Posterior vena cava (tissue), 2 donors: ENCODE measurements at regions not wholly inside any gene's neighbourhood (a gene's known extent, or its start where the extent isn't known, plus 50 kb on each side); places are given as distances from the start of the nearest gene placed in this dataset.

Experiments used
- DNase-seq: peaks from one replicate; pipeline ENCODE4 v3.0.0-alpha.2; 2020; ENCODE audit warnings: low spot score
- intact Hi-C, 2 donors: fragments of 100-400 bp; cut with DNase I; formaldehyde crosslinking; loops; one replicate each; pipeline versions ENCODE4 v1.14.1 to v1.14.2; 2022 to 2023
- donor health status: DM: yes; HTN: yes; CAD: no.
- donor health status: DM: yes; HTN: yes; CAD: no.

DNA sequence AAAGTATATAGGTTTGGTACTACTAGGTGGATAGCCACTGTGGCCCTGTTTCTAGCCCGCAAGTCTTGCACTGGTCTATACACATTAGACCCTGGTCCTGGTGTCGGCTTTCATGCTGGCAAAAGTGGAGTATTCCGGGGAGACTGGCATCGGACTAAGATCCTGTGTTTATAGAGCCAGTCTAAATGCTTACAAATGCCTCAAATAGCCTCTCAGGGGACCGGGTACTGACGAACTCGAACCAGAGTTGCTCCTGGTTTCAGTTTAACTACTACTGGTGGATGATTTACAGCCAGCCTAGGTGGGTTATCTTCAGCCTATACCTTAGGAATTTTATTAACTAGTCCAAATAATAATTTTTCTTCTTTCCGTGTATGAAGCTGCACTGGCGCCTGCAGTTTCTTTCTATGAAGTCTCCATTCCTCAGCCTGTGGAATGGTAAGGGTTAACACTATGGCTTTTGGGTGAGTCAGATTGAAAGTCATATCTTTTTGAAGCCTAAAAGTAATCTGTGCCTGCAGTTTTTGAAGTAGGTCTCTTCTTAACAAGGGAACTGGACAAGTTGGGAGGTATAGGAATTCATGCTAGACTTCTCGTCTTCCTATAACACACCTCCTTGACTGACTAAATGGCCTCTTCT is 51.3 kb downstream of the OR10H4 start:
- intact Hi-C loops, result no loop called here
- no peak for DNase-seq

DNA sequence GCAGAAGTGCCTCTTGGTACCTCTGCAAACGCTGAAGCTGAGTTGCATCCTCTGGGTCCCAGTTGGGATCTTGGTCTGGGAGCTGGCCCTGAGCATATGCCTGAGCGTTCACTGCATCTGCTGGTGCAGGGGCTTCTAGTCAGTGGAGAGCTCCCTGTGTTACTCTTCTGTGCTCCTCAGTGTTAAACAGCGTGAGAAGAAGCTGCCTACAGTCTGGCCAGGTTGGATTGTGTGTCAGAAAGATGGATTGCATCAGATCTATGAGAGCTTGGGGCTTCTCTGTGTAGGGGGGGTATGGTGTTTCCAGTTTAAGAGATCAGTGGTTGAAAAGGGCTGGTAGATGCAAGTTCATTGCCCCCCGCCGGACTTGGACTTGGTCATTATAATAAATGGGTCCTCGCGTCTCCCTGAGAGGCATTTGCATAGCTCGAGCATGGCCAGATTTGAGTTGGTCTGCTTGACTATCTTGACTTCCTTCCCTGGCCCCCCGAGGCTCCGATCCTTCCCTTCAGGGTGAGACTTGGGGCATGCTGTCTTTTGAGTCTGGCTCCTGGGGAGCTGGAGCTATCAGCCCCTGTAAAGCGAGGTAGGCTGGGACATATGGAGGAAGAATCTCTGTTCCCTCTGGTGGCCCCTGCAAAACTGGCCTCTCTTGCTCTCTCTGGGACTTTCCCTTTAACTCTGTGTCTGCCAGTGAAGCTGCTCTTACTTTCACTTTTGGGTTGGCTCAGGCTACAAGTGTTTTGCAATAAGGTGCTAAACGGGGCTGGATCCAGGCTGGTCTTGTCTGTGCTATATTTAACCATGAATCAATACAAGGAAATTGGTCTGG is 52.9 kb downstream of the OR10H4 start:
- intact Hi-C loops, result no loop called here
- no peak for DNase-seq

DNA sequence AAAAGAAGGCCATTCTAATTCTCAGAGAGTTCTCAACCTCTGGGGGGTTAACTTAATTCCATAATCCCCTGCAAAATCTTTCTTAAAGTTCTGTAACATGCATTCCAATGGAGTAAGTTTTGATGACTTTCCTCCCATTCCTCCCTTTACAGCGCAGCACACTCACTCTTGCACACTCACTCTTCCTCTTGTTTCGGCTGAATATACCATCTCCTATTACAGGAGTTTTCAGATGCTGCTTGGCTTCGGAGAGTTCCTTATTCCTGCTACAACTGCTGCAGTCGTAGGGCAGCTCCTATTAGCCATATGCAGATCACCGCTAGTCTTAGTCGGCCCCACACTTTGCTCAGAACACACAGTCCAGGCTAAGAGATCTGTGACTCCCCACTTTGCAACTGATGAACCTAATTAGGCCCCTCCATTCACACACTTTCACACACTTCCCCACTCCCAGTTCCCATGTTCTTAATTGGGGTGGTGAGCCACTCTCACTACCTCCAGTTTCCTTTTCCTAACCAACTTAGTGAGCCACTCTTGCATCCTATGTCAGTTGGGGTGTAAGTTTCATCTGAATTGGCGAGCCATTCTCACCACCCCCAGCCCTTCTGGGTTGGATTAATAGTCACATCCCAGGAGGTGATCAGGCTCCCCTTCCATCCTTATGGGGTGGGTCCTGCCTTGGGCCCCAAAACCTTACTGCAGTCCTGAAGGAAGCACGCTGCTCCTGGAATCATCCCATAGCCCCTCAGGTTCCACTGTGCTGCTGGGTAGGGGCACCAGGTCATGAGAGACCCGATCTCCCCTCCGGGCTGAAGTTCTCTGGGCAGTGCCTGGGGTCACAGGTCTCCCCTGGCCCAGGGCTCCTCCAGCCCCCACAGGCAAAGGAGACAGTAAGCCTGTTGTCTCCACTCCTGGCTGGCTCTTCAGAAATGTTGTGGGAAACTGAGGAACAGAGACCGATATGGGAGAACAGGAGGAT is 53.9 kb downstream of the OR10H4 start:
- no peak for DNase-seq
- intact Hi-C loops, result no loop called here

DNA sequence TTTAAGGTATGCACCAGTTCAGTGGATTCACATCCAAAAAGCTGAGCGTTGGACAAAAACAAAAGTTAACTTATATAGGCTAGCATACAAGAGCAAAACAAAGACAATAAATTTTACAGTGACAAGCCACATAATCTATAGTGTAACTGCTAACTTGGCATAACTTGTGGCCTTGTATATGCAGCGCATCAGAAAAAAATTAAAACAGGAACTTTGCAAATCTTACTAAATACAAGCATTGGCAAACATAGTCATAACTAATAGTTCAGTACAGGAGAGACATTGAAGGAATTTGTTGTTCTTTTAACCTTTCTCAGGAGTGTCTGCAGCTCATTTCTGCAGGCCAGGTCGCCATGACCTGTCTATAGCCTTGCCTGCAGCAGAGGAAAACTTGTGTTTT is 54.6 kb downstream of the OR10H4 start:
- intact Hi-C loops, result no loop called here
- no peak for DNase-seq

DNA sequence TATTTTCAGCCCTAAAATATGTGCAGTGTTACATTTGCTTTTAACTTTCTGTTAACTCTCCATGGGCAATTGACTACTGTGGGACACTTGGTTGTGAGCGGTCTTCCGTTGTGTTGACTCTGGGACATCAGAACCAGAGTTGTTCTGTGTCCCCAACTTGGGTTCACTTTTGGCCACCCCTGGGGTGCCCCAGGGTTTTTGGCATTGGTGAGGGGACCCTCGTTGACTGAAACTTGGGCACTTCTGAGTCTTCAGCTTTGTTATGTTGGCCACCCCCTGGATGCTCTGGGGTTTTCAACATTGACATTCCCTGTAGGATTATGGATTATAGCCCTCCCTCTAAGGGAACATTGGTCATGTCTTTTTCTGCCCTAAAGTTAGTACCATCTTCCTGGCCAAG is 57.1 kb downstream of the OR10H4 start:
- intact Hi-C loops, result no loop called here
- no peak for DNase-seq

DNA sequence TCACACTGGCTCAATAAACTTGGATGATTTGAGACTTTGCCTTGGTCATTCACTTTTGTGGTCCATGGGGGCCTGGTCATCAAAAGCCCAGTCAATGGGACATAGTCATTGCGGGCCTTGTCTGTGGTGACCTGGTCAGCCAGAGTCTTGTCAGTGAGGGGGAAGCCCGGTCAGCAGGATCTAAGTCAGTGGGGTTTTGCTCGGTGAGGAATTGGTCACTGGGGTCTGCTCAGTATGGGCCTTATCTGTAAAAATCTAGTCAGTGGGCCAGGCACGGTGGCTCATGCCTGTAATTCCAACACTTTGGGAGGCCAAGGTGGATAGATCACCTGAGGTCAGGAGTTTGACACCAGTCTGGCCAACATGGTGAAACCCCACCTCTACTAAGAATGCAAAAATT is 63.7 kb upstream of the TPM4 start:
- DNase-seq, result peak; percentile 41

DNA sequence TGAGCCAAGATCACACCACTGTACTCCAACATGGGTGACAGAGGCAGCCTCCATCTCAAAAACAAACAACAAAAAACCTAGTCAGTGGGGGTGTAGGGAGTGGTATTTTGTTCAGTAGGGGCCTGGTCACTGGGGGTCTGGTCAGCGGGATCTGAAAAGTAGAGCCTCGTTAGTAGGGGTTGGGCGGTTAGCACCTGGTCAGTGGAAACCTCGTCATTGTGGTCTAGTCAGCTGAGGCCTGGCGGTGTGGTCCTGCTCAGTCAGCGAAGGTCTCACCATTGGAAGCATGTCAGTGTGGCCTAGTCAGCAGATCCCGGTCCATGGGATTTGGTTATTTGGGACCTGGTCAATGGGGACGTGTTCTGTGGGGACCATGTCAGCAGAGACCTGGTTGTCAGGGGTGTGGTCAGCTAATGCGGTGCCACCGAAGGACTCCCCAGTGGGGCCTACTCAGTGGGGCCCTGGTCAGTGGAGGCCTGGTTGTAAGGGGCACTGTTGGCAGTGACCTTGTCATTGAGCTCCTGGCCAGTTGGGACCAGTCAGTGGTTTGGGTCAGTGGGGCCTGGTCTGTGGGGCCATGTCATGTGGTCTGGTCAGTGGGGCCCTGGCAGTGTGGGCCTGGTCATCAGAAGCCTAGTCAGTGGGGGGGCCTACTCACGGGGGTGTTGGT is 63.0 kb upstream of the TPM4 start:
- DNase-seq, result peak; percentile 63
- intact Hi-C loops, result no loop called here

More for the DNA sequence above, 63.7 kb upstream of the TPM4 start:
- intact Hi-C loops, result no loop called here

DNA sequence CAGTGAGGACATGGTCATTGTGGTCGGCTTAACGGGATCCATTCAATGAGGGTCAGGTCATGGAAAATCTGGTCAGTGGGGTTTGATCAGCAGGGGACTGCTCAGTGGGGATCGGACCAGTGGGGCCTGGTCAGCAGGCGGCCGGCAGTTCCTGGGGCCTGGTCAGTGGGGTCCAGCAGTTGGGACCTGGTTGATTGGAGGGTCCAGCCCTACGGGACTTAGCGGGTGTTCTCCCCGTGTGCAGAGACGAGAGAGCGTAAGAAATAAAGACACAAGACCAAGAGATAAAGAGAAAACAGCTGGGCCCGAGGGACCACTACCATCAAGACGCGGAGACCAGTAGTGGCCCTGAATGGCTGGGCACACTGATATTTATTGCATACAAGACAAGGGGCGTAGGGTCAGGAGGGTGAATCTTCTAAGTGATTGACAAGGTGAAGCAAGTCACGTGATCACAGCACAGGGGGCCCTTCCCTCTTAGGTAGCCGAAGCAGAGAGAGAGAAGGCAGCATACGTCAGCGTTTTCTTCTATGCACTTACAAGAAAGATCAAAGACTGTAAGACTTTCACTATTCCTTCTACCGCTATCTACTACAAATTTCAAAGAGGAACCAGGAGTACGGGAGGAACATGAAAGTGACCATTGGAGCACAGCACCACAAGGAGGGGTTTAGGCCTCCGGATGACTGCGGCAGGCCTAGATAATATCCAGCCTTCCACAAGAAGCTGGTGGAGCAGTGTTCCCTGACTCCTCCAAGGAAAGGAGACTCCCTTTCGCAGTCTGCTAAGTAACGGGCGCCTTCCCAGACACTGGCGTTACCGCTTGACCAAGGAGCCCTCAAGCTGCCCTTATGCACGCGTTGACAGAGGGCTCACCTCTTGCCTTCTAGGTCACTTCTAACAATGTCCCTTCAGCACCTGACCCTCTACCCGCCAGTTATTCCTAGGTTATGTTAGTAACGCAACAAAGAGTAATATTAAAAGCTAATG is 62.1 kb upstream of the TPM4 start:
- peak; percentile 42 for DNase-seq
- intact Hi-C loops, result no loop called here

DNA sequence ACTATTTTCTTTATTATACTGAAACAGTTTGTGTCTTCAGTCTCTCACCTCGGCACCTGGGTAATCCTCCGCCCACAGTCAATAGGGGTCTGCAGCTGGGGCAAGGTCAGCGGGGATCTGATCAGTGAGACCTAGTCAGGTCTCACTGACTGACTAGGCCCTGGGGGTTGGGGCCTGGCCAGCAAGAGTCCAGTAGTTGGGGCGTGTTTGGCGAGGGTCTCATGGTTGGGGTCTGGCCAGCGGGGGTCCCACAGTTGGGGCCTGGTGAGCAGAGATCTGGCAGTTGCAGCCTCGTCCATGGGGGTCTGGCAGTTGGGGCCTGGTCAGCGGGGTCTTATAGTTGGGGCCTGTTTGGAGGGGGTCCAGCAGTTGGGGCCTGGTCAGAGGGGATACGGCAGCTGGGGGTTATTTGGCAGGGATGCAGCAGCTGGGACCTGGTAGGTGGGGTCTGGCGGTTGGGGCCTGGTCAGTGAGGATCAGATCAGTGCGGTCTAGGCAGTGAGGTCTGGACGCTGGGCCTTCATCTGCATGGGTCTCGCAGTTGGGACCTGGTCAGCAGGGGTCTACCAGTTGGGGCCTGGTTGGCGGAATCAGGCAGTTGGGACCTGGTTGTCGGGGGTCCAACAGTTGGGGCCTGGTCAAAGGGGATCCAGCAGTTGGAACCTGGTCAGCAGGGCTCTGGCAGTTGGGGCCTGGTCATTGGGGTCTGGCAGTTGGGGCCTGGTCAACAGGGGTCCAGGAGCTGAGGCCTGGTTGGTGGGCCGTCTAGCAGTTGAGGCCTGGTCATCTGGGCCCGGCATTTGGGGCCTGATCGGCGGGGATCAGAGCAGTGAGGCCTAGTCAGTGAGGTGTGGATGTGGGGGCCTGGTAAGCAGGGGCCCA is 61.1 kb upstream of the TPM4 start:
- intact Hi-C loops, result no loop called here
- peak; percentile 54 for DNase-seq

DNA sequence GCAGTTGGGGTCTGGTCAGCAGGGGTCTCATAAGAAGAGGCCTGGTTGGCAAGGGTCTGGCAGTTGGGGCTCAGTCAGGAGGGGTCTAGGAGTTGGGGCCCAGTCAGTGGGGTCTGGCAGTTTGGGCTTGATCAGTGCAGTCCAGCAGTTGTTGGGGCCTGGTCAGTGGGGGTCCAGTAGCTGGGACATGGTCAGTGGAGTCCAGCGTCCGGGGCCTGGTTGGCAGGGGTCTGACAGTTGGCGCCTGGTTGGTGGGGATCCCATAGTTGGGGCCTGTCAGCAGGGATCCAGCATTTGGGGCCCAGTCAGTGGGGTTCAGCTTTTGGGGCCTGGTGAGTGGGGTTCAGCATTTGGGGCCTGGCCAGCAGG is 60.5 kb upstream of the TPM4 start:
- intact Hi-C loops, result no loop called here
- DNase-seq, result peak; percentile 48

DNA sequence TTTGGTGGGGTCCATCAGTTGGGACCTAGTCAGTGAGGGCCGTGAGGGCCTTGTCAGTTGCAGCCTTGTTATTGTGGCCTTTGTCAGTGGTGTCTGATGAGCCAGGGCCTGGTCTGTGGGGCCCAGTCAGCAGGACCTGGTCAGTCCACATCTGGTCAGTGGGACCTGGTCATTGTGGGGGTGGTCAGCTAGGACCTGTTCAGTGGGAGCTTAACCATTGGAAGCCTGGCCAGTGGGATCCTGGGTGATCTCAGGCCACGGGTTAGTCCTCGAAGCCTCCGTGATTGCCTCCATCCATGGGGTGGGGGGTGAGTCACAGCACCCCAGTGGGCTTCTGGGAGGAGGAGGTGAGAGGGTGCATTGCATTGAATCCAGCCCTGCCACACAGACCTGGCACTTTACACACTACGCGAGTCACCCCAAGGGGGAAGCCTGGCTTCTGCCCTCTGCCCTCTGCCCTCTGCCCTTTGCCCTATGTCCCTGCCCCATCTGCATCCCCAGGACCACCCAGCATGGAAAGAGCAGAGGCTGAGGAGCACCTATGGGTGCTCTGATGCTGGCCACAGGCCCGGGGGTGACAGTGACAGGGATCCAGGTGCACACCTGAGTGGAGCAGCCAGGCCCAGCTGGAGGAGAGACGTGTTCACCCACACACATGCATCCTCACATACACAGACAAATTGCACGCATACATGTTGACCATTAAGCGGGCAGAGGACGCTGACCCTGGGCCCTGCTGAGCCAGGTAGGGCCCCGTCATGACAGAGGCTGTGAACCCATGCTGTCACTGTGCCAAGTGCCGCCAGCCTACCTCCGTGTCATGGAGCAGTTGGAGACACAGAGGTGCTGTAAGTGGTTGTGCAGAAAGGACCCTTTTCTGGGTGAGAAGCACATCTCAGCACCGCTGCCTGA is 59.8 kb upstream of the TPM4 start:
- intact Hi-C loops, result no loop called here
- DNase-seq, result peak; percentile 53

DNA sequence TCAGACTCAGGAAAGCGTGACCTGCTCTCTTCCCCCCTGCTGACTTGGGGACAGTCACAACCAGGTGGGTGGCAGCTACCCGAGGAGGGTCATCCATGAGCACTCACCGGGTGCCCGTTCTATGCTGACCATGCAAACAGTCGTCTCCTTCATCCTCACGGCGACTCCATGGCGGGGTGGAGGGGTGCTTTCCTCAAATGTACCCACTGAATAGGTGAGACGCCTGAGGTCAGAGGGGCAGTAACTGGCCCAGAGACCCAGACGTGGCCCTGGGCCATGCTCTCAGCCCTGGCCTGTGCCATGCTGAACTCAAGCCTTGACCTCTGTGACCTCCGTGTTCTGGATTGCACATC is 59.2 kb upstream of the TPM4 start:
- peak; percentile 79 for DNase-seq
- intact Hi-C loops, result no loop called here

DNA sequence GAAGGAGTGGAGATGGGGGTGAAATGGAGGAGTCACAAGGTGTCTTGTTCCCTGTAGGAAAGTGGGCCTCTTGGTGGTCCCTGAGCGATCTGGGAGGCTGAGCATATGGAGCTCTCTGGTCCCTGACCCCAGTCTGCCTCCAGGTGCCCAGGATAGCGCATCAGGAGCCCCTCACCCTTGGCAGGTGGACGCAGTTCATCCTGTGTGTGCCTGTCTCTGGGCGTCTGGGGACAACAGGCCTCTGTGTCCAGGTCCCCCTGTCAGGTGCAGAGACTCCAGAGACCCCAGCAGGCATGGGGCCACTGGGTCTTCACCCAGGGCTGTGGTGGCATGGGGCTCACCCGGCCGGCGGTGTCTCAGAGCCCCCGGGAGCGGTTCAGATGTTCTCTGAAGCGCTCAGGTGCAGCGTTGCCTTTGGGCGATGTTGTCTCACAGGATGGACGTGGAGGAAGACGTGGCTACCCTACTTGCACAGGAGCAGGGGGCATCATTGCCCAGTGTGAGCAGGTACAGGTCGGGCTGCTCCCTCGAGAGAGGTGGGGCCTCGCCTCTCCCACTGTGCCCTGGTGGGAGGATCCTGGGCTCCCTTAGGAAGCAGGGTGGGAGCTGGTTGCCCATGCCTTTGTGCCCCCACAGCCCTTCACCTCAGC is 58.1 kb upstream of the TPM4 start:
- DNase-seq, result peak; percentile 62
- intact Hi-C loops, result no loop called here

DNA sequence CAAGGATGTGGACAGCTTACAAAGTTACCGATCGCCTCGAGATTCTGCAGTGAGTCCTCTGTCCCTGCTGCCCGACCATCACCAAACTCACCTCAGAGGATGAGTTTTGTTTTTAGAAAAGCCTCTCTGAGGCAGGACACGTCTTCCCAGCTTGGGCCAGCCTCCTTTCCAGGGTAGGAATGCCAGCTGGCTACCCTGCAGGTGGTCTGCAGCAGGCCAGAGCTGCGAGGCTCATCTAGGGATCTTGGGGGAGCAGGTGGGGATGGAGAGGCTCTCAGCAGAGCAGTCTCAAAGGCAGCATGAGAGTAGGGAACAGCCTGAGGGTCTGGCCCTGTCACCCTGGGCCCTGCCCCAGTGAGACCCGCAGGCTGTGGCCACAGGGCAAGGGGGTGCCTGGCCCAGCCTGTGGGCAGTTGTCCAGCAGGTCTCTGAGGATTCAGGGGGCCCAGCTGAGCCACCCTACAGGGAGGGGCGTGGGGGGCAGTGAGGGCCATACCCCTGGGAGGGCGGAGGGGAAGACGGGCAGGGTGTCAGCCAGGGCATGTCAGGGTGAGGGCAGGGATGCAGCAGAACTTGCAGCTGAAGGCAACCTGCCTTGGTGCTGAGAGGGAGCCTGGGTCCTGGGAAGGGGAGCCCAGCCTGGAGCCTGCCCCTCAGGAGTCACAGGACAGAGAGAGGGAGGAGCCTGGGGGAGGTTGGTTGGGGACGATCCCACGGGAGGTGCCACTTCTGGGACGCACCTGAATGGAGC is 57.3 kb upstream of the TPM4 start:
- intact Hi-C loops, result no loop called here
- peak; percentile 60 for DNase-seq
